ENCODE measurements at regions not wholly inside any gene's neighbourhood (a gene's known extent, or its start where the extent isn't known, plus 50 kb on each side); places are given as distances from the start of the nearest gene placed in this dataset.

- H3K27me3 ChIP-seq (replicated peaks; ENCODE audit: insufficient read depth, low read depth, low read length, poor library complexity) = peaks cover 9% of the 10 kb centered on the region
- DNase-seq (ENCODE audit: low spot score) = no peak
- intact Hi-C loops (cut with micrococcal nuclease; ENCODE audit: unreplicated experiment) = no loop called here
- H3K4me3 ChIP-seq (ENCODE audit: low read depth, low read length, poor library complexity, severe bottlenecking) = no peak overlapping the region
- no TSS peak for BruUV-seq (replicated peaks)
- H3K4me1 ChIP-seq (ENCODE audit: insufficient read depth, low read length, poor library complexity, severe bottlenecking) = no peaks in the 10 kb centered on the region
- ChIA-PET POLR2A (ENCODE audit: low non-redundant PET) (no interaction called here), CTCF (no interaction called here)
- TF ChIP-seq CTCF (conservative IDR thresholded peaks at IDR 0.05; ENCODE audit: low read depth, low read length) = no peak
- no peak overlapping the region for H3K27ac ChIP-seq (ENCODE audit: low read depth, low read length, poor library complexity, severe bottlenecking)
- no peaks in the 10 kb centered on the region for H3K9me3 ChIP-seq (ENCODE audit: low read depth, low read length, poor library complexity, severe bottlenecking)
- H3K36me3 ChIP-seq (ENCODE audit: insufficient read depth, low read length, poor library complexity, severe bottlenecking) = no peaks in the 10 kb centered on the region
Observed at GRCh38 chr2:133972786-133973185, 281.1 kb upstream of the MGAT5 start.

- intact Hi-C loops (cut with micrococcal nuclease; ENCODE audit: unreplicated experiment) = no loop called here
- Histone ChIP-seq H3K36me3 (ENCODE audit: insufficient read depth, low read length, poor library complexity, severe bottlenecking) (no peaks in the 10 kb centered on the region), H3K9me3 (ENCODE audit: low read depth, low read length, poor library complexity, severe bottlenecking) (no peaks in the 10 kb centered on the region), H3K4me3 (ENCODE audit: low read depth, low read length, poor library complexity, severe bottlenecking) (no peak overlapping the region), H3K27me3 (replicated peaks; ENCODE audit: insufficient read depth, low read depth, low read length, poor library complexity) (no peaks in the 10 kb centered on the region), H3K4me1 (ENCODE audit: insufficient read depth, low read length, poor library complexity, severe bottlenecking) (no peaks in the 10 kb centered on the region), H3K27ac (ENCODE audit: low read depth, low read length, poor library complexity, severe bottlenecking) (no peak overlapping the region)
- BruUV-seq (replicated peaks) = no TSS peak
- no peak for TF ChIP-seq CTCF (conservative IDR thresholded peaks at IDR 0.05; ENCODE audit: low read depth, low read length)
- TF ChIP-seq EZH2 (IDR thresholded peaks at IDR 0.05; ENCODE audit: borderline replicate concordance, low read depth, low read length, poor library complexity, severe bottlenecking) = no peak
- ChIA-PET CTCF (no interaction called here), POLR2A (ENCODE audit: low non-redundant PET) (no interaction called here)
- DNase-seq (ENCODE audit: low spot score) = no peak
Observed at GRCh38 chr2:133974353-133974752, 279.5 kb upstream of the MGAT5 start.

- H3K4me1 ChIP-seq (ENCODE audit: insufficient read depth, low read length, poor library complexity, severe bottlenecking) = no peaks in the 10 kb centered on the region
- no peak for DNase-seq (ENCODE audit: low spot score)
- H3K4me3 ChIP-seq (ENCODE audit: low read depth, low read length, poor library complexity, severe bottlenecking) = no peak overlapping the region
- POLR2A ChIA-PET (ENCODE audit: low non-redundant PET) = no interaction called here
- H3K9me3 ChIP-seq (ENCODE audit: low read depth, low read length, poor library complexity, severe bottlenecking) = no peaks in the 10 kb centered on the region
- no peaks in the 10 kb centered on the region for H3K36me3 ChIP-seq (ENCODE audit: insufficient read depth, low read length, poor library complexity, severe bottlenecking)
- TF ChIP-seq EZH2 (IDR thresholded peaks at IDR 0.05; ENCODE audit: borderline replicate concordance, low read depth, low read length, poor library complexity, severe bottlenecking) (no peak), CTCF (conservative IDR thresholded peaks at IDR 0.05; ENCODE audit: low read depth, low read length) (no peak)
- intact Hi-C loops (cut with micrococcal nuclease; ENCODE audit: unreplicated experiment) = no loop called here
- CTCF ChIA-PET = no interaction called here
- no TSS peak for BruUV-seq (replicated peaks)
- H3K27me3 ChIP-seq (replicated peaks; ENCODE audit: insufficient read depth, low read depth, low read length, poor library complexity) = no peaks in the 10 kb centered on the region
- no peak overlapping the region for H3K27ac ChIP-seq (ENCODE audit: low read depth, low read length, poor library complexity, severe bottlenecking)
Observed at GRCh38 chr2:133975135-133975534, 278.7 kb upstream of the MGAT5 start.

All from A673 (cell line).